ENCODE measurements at regions not wholly inside any gene's neighbourhood (a gene's known extent, or its start where the extent isn't known, plus 50 kb on each side); places are given as distances from the start of the nearest gene placed in this dataset.
"Not testable (repeated sequence)": the region's sequence is repeated elsewhere in the genome, so short reads cannot be mapped to it uniquely, and the experiment has no call there.

- no peak for DNase-seq (ENCODE audit: low spot score)
Observed at GRCh38 chr12:61504396-61505080, 755.7 kb upstream of the USP15 start.

DNA sequence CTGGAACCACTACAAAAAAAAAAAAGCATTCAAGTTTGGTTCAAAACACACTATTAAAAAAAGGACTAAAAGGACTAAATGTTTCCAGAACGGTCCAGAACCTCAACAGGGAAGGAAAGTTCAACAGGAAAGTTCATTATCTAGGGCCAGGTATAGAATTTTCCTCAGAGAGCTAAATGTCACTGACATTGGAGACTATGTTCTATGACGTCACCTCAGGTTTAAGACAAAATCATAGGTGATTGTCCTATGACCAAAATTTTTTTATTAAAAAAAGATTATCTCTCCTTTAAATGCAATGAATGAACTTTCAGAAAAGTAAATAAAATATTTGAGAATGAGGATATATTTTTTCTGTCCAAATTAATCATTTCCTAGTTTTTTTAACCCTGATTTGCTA is 746.7 kb upstream of the USP15 start:
- no peak for DNase-seq (ENCODE audit: low spot score)

- no peak for DNase-seq (ENCODE audit: low spot score)
Observed at GRCh38 chr12:61514016-61514415, 746.2 kb upstream of the USP15 start.

DNA sequence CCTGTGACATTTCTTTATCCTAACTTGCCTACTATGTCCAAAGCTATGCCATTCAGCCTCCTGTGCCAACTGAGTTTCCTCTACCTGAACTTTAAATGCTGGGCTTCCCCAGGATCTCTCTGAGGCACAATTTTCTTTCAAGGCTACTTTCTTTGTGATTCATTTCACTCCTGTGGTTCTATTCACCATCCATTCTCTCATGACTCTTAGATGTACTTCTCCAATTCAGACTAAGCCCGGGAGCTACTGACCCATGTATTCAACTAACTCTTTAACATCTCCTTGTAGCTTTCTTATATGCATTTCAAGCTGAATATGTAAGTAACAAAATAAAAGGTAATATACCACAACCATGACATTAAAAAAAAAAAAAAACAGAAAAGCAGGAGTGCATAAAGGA is 738.9 kb upstream of the USP15 start:
- DNase-seq (ENCODE audit: low spot score): no peak

GRCh38 chr12:61523276-61523992 is 736.8 kb upstream of the USP15 start:
- DNase-seq (ENCODE audit: low spot score): no peak

DNA sequence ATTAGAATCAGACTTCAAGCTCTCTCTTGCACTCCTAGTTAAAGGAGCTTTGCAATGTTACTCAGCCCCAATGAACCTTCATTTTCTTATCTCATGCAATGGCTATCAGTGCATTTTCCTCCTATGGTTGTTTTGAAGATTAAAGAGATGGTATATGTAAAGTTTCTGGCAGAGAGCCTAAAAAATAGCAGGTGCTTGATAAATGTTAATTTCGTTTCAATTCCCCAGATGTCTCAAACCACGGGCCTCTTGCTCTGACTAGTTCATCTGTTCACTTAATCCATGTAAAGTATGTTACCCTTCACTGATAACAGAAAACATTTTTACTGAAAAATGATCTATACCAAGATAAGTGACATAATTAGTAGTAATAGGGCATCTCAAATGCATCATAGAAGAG is 735.4 kb upstream of the USP15 start:
- DNase-seq (ENCODE audit: low spot score): no peak

- no peak for DNase-seq (ENCODE audit: low spot score)
Observed at GRCh38 chr12:61525331-61525730, 734.9 kb upstream of the USP15 start.

DNA sequence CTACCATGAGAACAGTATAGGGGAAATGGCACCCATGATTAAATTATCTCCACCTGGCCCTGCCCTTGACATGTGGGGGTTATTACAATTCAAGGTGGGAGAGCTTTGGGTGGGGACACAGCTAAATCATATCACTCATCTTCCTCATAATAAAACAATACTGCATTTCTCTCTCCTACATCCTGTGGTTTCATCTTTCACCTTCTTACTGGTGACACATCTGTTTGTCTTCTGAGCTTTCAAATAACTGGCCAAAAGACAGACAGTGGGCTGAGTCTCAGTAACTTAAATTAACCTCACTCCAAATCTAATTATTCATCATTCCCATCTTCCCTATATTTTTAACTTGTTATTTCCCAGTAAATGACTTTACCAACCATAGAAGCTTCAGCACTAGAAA is 729.7 kb upstream of the USP15 start:
- no peak for DNase-seq (ENCODE audit: low spot score)

DNA sequence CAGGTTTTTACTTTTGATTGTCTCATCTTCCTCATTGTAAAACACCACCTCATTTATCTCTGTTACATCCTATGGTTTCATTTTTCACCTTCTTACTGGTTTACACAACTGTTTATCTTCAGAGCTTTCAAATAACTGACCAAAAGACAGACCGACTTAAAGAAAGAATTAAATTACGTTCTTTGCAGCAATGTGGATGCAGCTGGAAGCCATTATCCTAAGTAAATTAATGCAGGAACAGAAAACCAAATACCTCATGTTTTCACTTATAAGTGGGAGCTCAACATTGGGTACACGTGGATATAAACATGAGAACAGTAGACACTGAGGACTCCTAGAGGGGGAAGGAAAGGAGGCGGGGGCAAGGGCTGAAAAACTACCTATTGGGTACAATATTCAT is 729.0 kb upstream of the USP15 start:
- DNase-seq (ENCODE audit: low spot score): no peak

- no peak for DNase-seq (ENCODE audit: low spot score)
Observed at GRCh38 chr12:61536117-61536516, 724.1 kb upstream of the USP15 start.

GRCh38 chr12:61536525-61536924 is 723.7 kb upstream of the USP15 start:
- DNase-seq (ENCODE audit: low spot score): peak; percentile 58

DNA sequence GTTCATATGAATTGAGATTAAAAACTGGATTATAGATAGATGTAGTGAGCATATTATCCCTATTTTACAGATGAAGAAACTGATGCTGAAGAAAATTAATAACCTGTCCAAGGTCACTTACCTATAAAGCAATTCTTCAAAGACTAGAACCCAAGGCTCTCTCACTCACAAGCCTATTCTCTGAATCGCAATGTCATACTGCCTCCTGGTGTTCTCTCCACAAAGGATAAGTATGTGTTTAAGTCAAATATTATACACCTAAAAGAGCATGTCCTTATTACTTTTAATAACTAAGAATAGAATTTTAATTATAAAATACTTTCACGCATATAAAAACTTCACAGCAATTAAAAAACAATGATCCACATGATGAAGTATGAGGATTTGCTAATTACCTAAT is 721.3 kb upstream of the USP15 start:
- DNase-seq (ENCODE audit: low spot score): no peak

DNA sequence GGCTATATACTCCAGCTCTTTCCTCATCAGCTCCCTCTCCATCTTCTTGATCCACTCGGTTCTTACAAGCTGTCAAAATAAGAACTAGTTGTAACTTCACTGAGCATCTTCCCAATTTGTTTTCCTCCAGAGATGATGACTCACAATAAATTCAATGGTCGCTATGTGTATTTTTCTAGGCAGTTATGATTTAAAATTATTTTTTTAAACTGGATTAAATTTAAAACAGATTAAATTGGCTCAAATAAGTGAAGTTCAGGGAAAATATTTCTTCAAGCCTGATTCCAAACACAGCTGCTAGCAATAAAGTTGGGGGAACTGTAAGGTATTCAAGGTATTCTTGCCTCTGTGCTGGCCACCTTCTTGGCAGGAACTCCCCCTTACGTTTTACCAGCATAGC is 717.7 kb upstream of the USP15 start:
- no peak for DNase-seq (ENCODE audit: low spot score)

DNA sequence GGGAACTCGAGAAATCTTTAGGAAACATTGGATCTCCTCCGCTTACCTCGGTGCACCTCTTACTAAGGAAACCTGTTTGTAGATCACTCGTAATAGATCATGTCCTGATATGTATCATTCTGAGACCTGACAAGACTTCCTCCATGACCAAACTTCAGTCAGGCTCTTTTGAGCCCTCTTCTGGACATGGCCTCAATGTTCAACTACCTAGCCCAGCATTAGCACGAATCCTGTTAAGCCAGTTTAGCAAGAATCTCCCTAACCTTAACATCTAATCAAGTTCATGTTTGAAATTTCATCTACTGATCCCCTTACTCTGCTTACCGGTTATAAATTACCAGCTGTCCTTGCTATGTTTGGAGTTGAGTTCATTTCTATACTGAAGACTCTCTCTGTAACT is 713.9 kb upstream of the USP15 start:
- DNase-seq (ENCODE audit: low spot score): no peak

DNA sequence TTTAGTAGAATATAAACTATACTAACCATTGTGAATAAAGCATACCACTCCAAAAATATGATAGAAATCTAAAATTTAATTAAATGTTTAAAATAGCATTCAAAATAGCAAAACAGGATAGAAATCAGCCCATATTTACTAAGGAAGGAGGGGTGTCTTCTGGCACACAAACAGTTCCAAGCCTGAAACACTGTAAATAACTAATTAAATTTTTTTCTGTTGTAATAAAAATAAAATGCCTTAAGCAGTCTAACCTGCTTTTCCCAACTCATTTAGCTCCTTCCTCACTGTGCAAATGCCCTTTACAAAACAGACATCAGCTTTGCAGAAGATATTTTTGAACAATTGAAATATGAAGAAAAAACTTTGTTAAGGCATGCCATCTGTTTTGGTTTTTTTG is 707.1 kb upstream of the USP15 start:
- DNase-seq (ENCODE audit: low spot score): no peak

GRCh38 chr12:61554268-61555008 is 705.8 kb upstream of the USP15 start:
- no peak for DNase-seq (ENCODE audit: low spot score)

DNA sequence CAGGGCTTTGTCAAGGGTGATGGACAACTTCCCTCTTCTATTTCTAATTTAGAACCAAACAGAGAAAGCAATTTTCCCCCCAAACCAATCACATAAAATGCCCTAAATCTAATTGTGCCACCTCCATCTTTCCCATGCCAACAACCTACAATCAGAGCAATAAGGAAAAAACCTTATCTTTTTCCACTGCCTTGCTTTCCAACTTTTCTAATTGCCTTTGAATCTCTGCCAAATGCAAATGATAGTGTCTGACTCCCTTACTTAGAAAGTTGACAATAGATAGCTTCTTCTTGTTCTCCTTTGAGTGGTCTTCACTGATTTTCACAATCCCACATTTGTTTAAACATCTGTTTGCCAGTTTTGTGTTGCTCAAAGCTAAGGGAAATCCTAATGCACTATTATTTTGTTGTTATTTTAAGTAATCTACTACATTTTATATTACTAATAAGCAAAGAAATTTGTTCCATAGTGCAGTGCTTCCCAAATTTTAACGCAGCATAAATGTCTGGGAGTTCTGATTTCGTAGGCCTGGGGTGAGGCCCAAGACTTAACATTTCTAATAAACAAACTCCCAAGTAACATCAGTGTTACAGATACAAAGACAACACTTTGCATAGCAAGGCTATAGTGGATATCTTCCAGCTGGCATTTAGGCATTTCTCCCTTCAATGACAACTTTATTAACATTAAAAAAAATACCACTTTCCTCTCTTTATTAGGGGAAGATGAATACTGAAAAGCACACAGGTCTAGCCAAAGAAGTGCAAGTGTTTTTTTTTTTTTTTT is 696.3 kb upstream of the USP15 start:
- DNase-seq (ENCODE audit: low spot score): no peak

- DNase-seq (ENCODE audit: low spot score): no peak
Observed at GRCh38 chr12:61564466-61564865, 695.7 kb upstream of the USP15 start.

- DNase-seq (ENCODE audit: low spot score): no peak
Observed at GRCh38 chr12:61566183-61566582, 694.0 kb upstream of the USP15 start.

GRCh38 chr12:61574339-61574738 is 685.9 kb upstream of the USP15 start:
- no peak for DNase-seq (ENCODE audit: low spot score)

GRCh38 chr12:61584943-61585342 is 675.3 kb upstream of the USP15 start:
- no peak for DNase-seq (ENCODE audit: low spot score)

DNA sequence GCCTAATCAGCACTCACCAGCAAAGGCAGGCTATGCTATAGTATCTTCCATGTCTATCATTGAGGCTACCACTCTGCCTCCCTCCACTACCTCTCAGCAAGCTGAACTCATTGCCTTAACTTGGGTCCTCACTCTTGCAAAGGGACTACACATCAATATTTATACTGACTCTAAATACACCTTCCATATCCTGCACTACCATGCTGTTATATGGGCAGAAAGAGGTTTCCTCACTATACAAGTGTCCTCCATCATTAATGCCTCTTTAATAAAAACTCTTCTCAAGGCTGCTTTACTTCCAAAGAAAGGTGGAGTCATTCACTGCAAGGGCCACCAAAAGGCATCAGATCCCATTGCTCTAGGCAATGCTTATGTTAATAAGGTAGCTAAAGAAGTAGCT is 669.3 kb upstream of the USP15 start:
- not testable (repeated sequence) for DNase-seq (ENCODE audit: low spot score)

Measured in Ammon's horn (tissue), 1 donor.